ENCODE measurements at regions not wholly inside any gene's neighbourhood (a gene's known extent, or its start where the extent isn't known, plus 50 kb on each side); places are given as distances from the start of the nearest gene placed in this dataset.
A peak's percentile ranks its signal among the peaks of the same experiment; 100 is the strongest.

GRCh38 chr1:217109928-217110327 is 386.7 kb upstream of the ESRRG start:
- peaks cover 5% of the 10 kb centered on the region for H3K9me3 ChIP-seq (ENCODE audit: control insufficient read depth, low read length)
- peaks cover 6% of the 10 kb centered on the region for H3K27me3 ChIP-seq (replicated peaks; ENCODE audit: control insufficient read depth, insufficient read depth, low read length)
- DNase-seq (ENCODE audit: low read depth) = no peak
- H3K4me3 ChIP-seq (ENCODE audit: low read length) = no peak overlapping the region
- H3K4me1 ChIP-seq (ENCODE audit: control insufficient read depth, insufficient read depth, low read length) = no peaks in the 10 kb centered on the region
- H3K9ac ChIP-seq (ENCODE audit: low read length) = no peak overlapping the region
- no peaks in the 10 kb centered on the region for H3K36me3 ChIP-seq (ENCODE audit: control insufficient read depth, insufficient read depth, low read length, severe bottlenecking)

GRCh38 chr1:217106231-217106901 is 383.1 kb upstream of the ESRRG start:
- no peaks in the 10 kb centered on the region for H3K36me3 ChIP-seq (ENCODE audit: control insufficient read depth, insufficient read depth, low read length, severe bottlenecking)
- H3K27me3 ChIP-seq (replicated peaks; ENCODE audit: control insufficient read depth, insufficient read depth, low read length) = peaks cover 6% of the 10 kb centered on the region
- H3K4me1 ChIP-seq (ENCODE audit: control insufficient read depth, insufficient read depth, low read length) = no peaks in the 10 kb centered on the region
- no peaks in the 10 kb centered on the region for H3K9me3 ChIP-seq (ENCODE audit: control insufficient read depth, low read length)
- no peak overlapping the region for H3K4me3 ChIP-seq (ENCODE audit: low read length)
- no peak for DNase-seq (ENCODE audit: low read depth)
- no peak overlapping the region for H3K9ac ChIP-seq (ENCODE audit: low read length)

- Histone ChIP-seq H3K36me3 (ENCODE audit: control insufficient read depth, insufficient read depth, low read length, severe bottlenecking) (no peaks in the 10 kb centered on the region), H3K4me1 (ENCODE audit: control insufficient read depth, insufficient read depth, low read length) (no peaks in the 10 kb centered on the region), H3K9me3 (ENCODE audit: control insufficient read depth, low read length) (no peaks in the 10 kb centered on the region), H3K27me3 (replicated peaks; ENCODE audit: control insufficient read depth, insufficient read depth, low read length) (peaks cover 6% of the 10 kb centered on the region), H3K9ac (ENCODE audit: low read length) (no peak overlapping the region), H3K4me3 (ENCODE audit: low read length) (no peak overlapping the region)
- no peak for DNase-seq (ENCODE audit: low read depth)
Observed at GRCh38 chr1:217105437-217105836, 382.2 kb upstream of the ESRRG start.

- Histone ChIP-seq H3K9me3 (ENCODE audit: control insufficient read depth, low read length) (no peaks in the 10 kb centered on the region), H3K4me1 (ENCODE audit: control insufficient read depth, insufficient read depth, low read length) (no peaks in the 10 kb centered on the region), H3K27me3 (replicated peaks; ENCODE audit: control insufficient read depth, insufficient read depth, low read length) (no peaks in the 10 kb centered on the region), H3K36me3 (ENCODE audit: control insufficient read depth, insufficient read depth, low read length, severe bottlenecking) (no peaks in the 10 kb centered on the region), H3K9ac (ENCODE audit: low read length) (no peak overlapping the region), H3K4me3 (ENCODE audit: low read length) (no peak overlapping the region)
- DNase-seq (ENCODE audit: low read depth) = no peak
Observed at GRCh38 chr1:217097819-217098218, 374.6 kb upstream of the ESRRG start.

- no peak for DNase-seq (ENCODE audit: low read depth)
- Histone ChIP-seq H3K4me3 (ENCODE audit: low read length) (no peak overlapping the region), H3K27me3 (replicated peaks; ENCODE audit: control insufficient read depth, insufficient read depth, low read length) (peaks cover 3% of the 10 kb centered on the region), H3K9me3 (ENCODE audit: control insufficient read depth, low read length) (no peaks in the 10 kb centered on the region), H3K36me3 (ENCODE audit: control insufficient read depth, insufficient read depth, low read length, severe bottlenecking) (no peaks in the 10 kb centered on the region), H3K4me1 (ENCODE audit: control insufficient read depth, insufficient read depth, low read length) (no peaks in the 10 kb centered on the region), H3K9ac (ENCODE audit: low read length) (no peak overlapping the region)
Observed at GRCh38 chr1:217096200-217096599, 373.0 kb upstream of the ESRRG start.

- H3K4me3 ChIP-seq (ENCODE audit: low read length) = no peak overlapping the region
- DNase-seq (ENCODE audit: low read depth) = no peak
- peaks cover under 1% of the 10 kb centered on the region for H3K4me1 ChIP-seq (ENCODE audit: control insufficient read depth, insufficient read depth, low read length)
- peaks cover 3% of the 10 kb centered on the region for H3K27me3 ChIP-seq (replicated peaks; ENCODE audit: control insufficient read depth, insufficient read depth, low read length)
- no peaks in the 10 kb centered on the region for H3K36me3 ChIP-seq (ENCODE audit: control insufficient read depth, insufficient read depth, low read length, severe bottlenecking)
- H3K9ac ChIP-seq (ENCODE audit: low read length) = no peak overlapping the region
- H3K9me3 ChIP-seq (ENCODE audit: control insufficient read depth, low read length) = no peaks in the 10 kb centered on the region
Observed at GRCh38 chr1:217095050-217095622, 371.9 kb upstream of the ESRRG start.

GRCh38 chr1:217091561-217091960 is 368.3 kb upstream of the ESRRG start:
- H3K9me3 ChIP-seq (ENCODE audit: control insufficient read depth, low read length) = no peaks in the 10 kb centered on the region
- H3K4me1 ChIP-seq (ENCODE audit: control insufficient read depth, insufficient read depth, low read length) = peaks cover 3% of the 10 kb centered on the region
- H3K9ac ChIP-seq (ENCODE audit: low read length) = no peak overlapping the region
- DNase-seq (ENCODE audit: low read depth) = no peak
- no peak overlapping the region for H3K4me3 ChIP-seq (ENCODE audit: low read length)
- no peaks in the 10 kb centered on the region for H3K36me3 ChIP-seq (ENCODE audit: control insufficient read depth, insufficient read depth, low read length, severe bottlenecking)
- peaks cover 27% of the 10 kb centered on the region for H3K27me3 ChIP-seq (replicated peaks; ENCODE audit: control insufficient read depth, insufficient read depth, low read length)

- H3K27me3 ChIP-seq (replicated peaks; ENCODE audit: control insufficient read depth, insufficient read depth, low read length) = peaks cover 27% of the 10 kb centered on the region
- peak overlapping the region; percentile 78 for H3K4me3 ChIP-seq (ENCODE audit: low read length)
- H3K9ac ChIP-seq (ENCODE audit: low read length) = no peak overlapping the region
- no peaks in the 10 kb centered on the region for H3K9me3 ChIP-seq (ENCODE audit: control insufficient read depth, low read length)
- H3K4me1 ChIP-seq (ENCODE audit: control insufficient read depth, insufficient read depth, low read length) = peaks cover 3% of the 10 kb centered on the region
- H3K36me3 ChIP-seq (ENCODE audit: control insufficient read depth, insufficient read depth, low read length, severe bottlenecking) = no peaks in the 10 kb centered on the region
- no peak for DNase-seq (ENCODE audit: low read depth)
Observed at GRCh38 chr1:217090060-217090911, 367.1 kb upstream of the ESRRG start.

- Histone ChIP-seq H3K36me3 (ENCODE audit: control insufficient read depth, insufficient read depth, low read length, severe bottlenecking) (no peaks in the 10 kb centered on the region), H3K27me3 (replicated peaks; ENCODE audit: control insufficient read depth, insufficient read depth, low read length) (peaks cover 27% of the 10 kb centered on the region)
- DNase-seq (ENCODE audit: low read depth) = peak; percentile 65
Observed at GRCh38 chr1:217089361-217090014, 366.3 kb upstream of the ESRRG start.

GRCh38 chr1:217088521-217089284 is 365.5 kb upstream of the ESRRG start:
- Histone ChIP-seq H3K27me3 (replicated peaks; ENCODE audit: control insufficient read depth, insufficient read depth, low read length) (peaks cover 27% of the 10 kb centered on the region), H3K4me1 (ENCODE audit: control insufficient read depth, insufficient read depth, low read length) (peaks cover 3% of the 10 kb centered on the region), H3K36me3 (ENCODE audit: control insufficient read depth, insufficient read depth, low read length, severe bottlenecking) (no peaks in the 10 kb centered on the region), H3K9me3 (ENCODE audit: control insufficient read depth, low read length) (no peaks in the 10 kb centered on the region), H3K4me3 (ENCODE audit: low read length) (no peak overlapping the region), H3K9ac (ENCODE audit: low read length) (no peak overlapping the region)
- peak; percentile 60 for DNase-seq (ENCODE audit: low read depth)

More at GRCh38 chr1:217089361-217090014, 366.3 kb upstream of the ESRRG start:
- H3K9ac ChIP-seq (ENCODE audit: low read length) = no peak overlapping the region
- H3K9me3 ChIP-seq (ENCODE audit: control insufficient read depth, low read length) = no peaks in the 10 kb centered on the region
- H3K4me3 ChIP-seq (ENCODE audit: low read length) = peak overlapping the region; percentile 78
- peaks cover 3% of the 10 kb centered on the region for H3K4me1 ChIP-seq (ENCODE audit: control insufficient read depth, insufficient read depth, low read length)

All from adipocyte (in vitro differentiated cells).